Ammon's horn (tissue), 1 donor: ENCODE measurements at regions not wholly inside any gene's neighbourhood (a gene's known extent, or its start where the extent isn't known, plus 50 kb on each side); places are given as distances from the start of the nearest gene placed in this dataset.

Experiments
- DNase-seq: peaks from one replicate; pipeline ENCODE4 v3.0.0-alpha.2; 2016; ENCODE audit warnings: low spot score

DNA sequence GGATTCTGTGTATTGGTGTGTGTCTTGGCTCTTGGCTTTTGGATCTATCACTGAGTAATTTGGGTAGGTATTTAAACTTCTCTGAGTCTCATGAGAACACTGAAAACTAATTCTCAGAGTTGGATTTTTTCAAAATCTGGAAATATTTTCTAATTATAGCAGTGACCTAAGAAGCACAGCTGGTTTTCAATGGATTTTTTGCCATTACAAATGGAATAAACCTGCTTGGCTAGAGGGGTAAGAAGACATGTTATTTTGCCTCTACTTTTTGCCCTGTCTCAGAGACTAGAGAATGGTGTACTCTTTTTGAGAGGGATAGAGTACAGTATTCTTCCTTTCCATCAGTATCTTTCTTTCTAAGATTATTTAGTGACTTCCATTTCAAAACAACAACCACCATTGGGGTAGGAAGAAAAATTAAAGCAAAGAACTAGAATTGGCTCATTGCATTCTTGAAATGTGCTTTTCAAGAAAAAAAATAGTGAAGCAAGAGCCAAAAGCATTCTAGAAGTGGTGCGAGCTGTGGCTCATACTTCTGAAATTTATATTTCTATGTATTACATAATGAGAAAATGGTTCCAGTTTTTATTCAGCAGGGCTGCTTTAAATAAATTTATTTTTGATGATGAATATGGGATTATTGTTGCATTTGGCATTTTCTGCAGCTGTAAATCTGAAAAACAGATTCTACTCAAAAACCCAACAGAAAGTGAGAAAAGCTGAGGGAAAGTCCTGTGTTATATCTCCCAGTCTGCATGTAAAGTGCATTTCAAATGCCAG lies 850.2 kb upstream of the SLIT2 start:
- DNase-seq = no peak

DNA sequence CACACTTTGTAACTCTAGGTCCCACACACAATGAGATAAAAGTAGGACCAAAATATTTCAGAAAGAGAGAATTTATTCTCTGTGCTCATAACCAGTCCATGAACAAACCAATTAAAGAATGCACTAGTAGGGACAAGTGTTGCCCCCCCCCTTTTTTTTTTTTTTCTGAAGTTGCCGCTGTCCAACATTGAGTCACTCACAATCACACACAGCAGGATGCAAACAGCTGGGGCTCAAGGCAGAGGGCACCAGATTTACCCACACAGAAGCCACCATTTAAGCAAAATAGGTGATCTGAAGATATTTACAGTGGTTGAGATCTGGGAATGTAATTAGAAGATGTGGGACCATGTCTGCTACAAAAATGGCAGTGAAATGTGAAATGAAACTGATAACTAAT lies 850.9 kb upstream of the SLIT2 start:
- DNase-seq = no peak

DNA sequence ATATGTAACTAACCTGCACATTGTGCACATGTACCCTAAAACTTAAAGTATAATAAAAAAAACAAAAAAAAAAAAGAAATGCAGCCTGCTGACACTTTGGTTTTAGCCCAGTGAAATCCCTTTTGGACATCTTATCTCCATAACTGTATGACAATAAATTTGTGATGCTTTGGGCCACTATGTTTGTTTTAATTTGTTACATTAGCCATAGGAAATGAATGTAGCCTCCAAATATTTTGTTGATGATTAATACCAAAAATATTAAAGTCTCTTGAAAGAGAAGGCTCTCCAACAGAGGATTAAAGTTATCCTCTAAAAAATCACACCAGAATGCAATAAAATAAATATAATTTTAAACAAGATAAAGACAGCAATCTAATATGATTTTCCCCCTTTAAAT lies 852.7 kb upstream of the SLIT2 start:
- DNase-seq = no peak

DNA sequence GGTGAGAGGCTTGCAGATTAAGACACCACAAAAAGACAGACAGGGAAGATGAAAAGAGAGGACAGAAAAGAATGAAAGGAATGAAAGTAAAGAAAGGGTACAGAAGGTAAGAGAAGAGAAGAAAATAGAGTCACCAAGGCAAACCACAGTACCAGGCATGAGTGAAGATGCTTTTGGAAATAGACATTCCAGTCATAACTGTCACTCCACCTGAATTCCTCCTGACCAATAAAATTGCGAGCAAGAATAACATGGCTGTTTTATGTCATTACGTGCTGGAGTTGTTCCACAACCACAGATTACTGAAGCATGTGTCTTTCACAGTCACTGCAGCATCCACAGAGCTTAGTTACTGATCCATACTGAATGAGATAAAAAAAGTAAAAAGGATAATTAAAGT lies 864.9 kb upstream of the SLIT2 start:
- DNase-seq = no peak

DNA sequence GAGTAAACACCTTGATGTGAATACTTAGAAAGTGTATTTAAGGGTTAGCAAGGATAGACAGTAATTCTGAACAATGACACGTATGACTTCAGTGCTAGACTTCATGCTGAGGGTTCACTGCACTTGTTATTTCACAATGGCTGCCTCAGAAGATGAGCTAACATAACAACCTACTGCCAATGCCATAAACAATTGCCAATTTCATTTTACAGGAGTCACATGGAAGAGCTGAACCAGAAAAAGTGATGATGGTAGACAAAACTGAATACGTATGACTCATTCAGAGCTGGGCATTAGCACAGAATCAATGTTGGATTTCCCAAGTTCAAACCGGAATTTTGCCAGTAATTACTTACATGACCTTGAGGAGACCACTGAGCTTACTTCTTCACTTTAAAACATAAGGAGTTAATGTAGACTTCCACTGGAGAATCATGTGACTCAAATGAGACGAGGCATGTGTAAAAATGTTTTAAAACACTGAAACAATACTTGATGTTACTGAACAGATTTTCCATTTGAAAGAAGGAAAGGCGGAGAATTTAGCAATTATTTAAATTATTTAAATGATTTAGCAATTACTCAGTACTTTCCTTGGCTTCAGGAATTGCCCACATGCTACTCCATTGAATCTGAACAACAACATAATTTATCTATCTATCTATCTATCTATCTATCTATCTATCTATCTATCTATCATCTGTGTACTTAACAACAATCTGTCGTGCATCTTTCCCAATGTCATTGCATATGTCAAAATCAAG lies 868.5 kb upstream of the SLIT2 start:
- no peak for DNase-seq

DNA sequence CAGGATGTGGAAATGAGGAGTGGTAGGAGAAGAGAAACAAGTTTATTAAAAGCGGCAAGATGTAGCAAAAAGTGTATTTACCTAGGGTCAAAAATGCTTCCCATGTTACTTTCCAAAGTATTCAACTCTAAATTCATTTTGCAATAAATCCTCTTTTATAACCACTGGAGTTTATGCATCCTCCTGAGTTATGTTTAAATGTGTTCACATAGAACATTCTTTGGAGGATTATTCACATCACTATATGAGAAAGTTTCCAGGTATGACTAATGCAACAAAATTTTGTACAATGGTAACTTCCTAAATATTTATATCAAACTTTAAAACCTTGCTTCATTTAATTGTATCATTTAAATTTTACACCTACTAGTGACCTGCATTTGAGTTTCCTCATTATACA lies 870.6 kb upstream of the SLIT2 start:
- no peak for DNase-seq

DNA sequence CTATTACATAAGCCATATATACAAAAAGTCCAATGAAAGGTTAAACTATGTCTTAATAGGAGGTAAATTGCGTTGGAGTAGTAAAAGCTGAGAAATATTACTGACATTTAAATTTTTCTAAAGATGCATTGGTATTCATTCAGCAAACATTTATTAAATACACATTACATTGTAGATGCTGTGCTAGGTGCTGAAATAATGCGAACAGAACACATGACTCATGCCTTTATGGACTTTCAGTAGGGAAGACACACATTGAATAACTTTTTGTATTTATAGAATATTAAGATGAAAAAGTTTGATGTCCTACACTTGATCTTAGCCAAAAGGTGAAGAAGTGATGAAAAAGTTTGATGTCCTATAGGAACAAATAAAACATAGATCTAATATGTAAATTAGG lies 871.1 kb upstream of the SLIT2 start:
- DNase-seq = no peak

DNA sequence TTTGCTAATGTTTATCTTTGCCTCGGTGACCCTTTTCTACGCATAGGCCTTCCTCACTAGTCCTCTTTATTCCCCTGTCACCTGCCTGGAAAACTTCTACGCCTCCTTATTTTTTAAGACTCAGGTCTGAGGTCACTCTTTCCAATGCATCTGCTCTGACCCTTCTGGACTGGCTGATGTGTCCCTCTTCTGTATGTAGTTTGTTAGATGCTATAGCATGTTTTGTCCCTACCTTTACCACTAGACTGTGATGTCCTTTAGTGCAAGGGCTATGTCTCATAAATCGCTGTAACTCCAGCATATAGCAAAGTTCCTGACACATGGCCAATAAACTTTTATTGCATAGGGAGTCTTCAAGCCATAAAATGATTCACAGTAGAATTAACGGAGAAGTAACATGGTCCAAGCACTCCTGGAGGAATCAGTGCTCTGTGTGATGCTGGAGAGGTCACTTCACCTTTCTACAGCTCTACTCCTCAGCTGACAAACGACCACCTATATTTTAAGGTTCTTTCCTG lies 872.5 kb upstream of the SLIT2 start:
- no peak for DNase-seq

DNA sequence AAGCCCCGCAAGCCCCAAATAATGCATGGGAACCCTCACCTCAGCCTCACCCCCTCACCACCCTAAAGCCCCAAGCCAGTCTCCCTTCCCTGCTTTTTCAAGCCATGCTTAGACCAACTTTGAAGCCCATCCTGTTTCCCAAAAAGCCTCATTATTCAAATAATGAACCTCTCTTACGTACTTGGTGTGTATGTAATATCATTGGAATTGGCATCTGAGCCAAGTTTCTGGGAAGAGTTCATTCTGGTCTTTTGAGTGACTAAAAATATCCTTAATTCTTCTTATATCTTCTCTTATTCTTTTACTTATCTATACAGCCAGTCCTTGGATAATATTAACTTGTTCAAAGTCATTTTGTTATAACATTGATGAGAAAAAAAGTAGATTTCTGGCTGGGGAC lies 875.8 kb upstream of the SLIT2 start:
- DNase-seq = no peak

DNA sequence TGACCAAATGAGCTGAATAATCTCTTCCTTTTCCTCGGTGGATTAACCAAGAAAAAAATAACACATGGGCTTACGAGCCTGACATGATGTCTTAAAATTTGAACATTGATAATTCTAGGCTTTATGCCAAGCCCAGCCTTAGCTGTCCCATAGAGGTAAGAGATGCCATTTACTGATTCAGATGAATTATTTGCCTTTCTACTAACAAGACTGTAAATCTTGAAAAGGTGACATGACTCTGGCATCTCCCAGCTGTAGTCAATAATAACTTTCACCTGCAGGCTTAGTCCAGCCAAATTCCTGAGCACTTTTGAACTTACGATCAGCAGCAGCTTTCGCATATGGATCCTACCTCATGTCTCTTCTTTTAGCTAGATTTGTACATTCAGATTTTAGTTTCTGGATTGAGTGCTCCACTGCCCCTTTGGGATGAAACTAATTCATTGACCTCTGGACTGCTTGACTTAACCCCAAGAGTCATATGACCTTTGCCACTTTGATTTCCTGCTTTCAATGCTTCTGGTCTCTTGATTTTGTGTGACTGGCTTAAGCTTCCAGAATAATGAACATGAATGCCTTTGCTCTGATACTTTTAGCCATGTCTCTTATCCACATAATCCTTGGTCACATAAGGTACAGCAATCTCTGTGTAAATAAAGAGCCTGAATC lies 876.4 kb upstream of the SLIT2 start:
- DNase-seq = no peak

DNA sequence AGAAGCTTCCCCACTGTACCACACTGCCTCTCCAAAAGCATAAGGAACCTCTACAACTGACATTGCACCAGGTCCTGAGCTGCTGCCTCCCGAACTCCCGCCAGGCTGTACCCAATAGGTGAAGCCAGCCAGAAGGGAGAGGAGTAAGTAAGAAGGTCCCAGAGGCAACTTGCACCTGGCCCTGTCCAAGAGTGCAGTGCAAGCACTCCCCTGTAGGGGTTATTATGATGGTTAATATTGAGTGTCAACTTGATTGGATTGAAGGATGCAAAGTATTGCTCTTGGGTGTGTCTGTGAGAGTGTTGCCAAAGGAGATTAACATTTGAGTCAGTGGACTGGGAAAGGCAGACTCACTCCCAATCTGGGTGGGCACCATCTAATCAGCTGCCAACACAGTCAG lies 879.3 kb upstream of the SLIT2 start:
- DNase-seq = no peak

DNA sequence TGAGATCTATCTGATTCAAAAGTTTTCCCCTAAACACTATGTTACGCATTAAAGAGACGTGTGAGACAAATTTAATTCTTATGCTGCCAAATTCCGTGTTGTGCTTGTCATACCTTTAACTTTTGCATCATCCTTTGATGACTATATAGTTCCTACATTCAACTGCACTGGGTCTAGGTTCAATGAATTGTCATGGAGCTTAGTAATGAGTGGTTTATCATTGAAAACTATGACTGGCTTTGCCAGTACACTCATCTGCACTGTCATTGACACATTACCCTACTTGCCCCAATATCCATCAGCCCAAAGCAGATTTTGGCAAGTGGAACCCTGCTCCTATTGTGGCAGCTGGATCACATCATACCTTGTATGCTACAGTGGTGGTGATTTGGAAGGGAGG lies 882.9 kb upstream of the SLIT2 start:
- DNase-seq = no peak

DNA sequence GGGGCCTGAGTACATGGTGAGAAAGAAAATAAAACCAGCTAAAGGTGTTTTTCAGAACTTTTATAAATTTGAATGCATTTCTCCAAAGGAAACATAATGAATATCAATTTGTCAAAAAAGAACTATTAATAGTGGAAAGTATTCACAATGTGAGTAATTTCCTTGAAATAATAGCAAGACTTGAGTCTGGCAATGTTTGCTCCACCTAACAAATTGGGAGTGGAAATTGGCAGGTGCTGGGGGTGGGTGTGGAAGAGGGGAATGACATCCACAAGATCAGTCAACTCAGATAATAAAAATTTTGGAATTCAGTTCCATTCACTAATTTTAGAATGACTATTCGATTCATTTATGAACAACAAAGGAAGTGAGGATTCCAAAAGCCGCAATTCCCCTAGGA lies 884.8 kb upstream of the SLIT2 start:
- no peak for DNase-seq

DNA sequence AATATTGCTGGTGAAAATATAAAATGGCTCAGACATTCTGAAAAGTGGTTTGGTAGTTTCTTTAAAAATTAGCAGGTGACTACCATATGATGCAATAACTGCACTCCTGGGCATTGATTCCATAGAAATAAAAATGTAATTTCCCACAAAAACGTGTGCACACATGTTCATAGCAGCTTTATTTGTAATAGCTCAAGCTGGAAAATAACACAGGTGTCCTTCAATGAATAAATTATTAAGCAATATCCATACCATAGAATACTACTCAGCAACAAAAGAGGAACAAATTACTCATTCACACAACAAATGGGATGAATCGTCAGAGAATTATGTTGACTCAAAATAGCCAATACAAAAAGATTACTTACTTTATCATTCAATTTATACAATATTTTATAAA lies 893.7 kb upstream of the SLIT2 start:
- no peak for DNase-seq

DNA sequence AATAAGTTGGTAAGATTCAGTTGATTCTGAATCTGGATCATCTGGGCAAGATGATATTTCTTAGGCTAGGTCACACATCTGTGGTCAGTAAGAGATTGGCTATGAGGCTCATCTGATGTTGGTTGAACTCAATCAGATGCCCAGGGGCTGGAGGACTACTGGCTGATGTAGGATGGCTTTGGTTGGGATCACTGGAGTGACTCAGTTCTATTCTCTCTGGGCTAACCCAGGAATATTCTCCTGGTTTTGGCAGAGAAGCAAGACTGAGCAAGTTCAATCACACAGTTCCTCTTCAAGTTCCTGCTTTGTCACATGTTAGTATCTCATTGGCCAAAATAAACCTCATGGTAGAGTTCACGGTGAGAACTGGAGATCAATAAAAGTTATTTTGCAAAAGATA lies 902.3 kb upstream of the SLIT2 start:
- no peak for DNase-seq

DNA sequence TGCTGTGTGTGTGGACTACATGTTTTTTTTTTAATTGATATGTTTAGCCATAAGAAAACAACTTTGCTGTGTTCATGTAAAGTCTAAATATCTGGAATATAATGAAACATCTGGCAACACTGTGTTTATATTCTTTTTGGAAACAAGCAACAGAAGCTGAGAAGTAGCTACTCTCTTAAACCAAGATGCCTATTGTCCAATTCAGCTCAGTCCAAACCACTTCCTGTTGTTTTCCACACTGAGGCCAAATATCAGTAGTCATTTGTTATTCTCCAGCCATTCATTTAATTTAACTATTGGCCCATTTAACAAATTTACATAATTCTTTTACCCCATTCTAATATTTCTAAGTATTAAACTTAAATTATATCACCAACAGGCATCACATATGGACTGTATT lies 903.0 kb upstream of the SLIT2 start:
- no peak for DNase-seq

DNA sequence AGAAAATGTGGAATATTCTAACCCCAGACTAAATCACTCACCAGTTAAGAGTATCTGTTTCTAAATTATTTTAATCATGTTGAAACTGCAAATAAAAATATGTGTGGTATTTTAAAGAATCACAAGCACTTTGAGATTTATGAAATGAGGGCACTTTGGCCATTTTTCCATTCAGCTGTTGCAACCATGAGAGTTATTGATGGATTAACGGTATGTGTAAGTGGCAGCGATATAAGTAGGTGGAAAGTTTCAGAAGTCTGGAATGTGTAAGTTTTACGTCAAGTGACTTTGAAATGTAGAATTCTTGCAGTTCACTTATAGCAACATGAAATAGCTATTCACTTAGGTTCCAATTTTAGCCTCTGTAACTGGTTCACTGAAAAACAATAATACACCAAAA lies 905.1 kb upstream of the SLIT2 start:
- DNase-seq = no peak

DNA sequence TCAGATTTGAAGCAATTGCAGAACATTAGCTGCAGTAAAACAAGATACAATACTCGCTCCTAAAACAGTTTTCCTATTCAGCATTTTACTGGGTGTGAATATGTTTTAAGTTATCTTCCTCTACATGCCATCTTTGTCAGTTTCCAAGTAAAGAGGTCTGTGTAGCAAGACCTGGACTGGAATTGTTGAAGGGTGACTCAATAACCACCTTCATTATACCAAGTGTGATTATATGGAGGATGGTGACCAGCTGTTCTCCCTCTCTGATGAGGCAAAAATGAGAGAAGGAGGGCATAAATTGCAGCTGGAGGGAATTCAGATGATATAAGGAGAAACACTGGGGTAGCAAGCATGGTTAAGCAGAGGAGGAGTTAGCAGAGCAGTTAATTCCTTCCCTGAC lies 922.1 kb upstream of the SLIT2 start:
- DNase-seq = no peak

DNA sequence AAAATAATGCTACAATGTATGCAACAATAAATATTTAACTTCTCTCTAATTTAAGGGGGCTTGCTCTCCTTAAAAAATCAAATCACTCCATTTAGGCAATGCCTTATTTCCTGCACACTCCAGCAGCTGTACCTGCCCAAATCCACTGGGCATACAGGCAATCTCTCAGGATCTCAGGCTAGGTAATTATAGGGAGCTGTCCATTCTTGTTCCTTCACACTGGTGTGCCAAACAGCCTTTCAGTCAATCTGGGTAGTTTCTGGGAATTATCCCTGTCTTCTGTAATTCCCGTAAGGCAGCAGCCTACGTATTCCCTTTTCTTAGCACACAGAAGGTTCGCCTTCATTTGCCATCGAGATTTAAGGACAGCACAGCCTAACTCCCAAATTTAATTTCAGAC lies 922.6 kb upstream of the SLIT2 start:
- no peak for DNase-seq

DNA sequence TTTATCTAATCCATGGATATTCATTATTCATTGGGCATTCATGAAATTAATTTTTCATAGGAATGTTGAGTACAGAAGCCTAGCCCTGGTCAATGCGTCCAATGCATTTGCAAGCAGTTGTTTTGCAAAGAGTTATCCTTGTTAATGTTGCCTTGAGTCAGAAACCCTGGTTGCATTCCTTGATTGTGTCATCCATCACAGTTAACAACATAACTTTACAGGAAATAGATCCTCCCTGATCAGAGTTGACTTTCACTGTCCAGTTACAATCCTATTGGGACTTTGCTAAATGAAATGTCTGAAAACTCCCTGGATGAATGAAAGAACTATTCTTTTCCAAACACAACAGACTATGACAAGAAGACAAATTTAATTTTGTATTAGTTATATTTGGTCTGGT lies 924.3 kb upstream of the SLIT2 start:
- DNase-seq = no peak

DNA sequence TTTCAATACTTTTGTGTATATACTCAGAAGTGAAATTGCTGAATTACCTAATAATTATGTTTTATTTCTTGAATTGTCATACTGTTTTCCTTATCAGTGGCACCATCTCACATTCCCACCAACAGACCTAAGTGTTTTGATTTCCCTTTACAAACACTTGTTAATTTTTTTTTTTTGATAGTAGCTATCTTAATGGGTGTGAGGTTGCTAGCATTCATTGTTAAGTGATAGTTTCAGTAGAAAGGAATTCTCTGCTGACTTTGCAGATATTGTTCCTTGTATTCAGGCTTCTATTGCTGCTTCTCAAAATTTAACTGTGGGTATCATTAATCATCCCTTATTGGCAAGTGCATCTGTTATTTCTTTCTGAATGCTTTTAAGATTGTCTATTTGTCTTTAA lies 927.5 kb upstream of the SLIT2 start:
- no peak for DNase-seq

DNA sequence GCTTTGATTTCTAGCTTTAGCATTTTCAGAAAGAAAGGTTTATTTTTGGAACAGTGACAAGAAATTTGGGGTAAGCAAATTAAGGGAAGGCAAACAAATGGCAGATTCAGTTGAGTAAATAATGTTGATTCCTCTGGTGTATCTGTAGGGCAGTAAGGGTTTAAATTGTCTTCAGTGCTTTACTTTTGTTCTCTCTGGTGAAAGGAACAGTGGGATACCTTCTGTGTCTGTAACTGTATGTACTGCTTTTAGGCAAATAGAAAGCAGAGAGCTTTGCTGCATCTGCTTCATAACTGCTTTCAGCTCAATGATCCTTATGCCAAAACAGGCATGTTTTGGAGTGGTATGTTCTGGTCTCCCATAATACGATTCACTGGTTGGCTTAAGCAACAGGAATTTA lies 932.1 kb upstream of the SLIT2 start:
- DNase-seq = peak; percentile 2

DNA sequence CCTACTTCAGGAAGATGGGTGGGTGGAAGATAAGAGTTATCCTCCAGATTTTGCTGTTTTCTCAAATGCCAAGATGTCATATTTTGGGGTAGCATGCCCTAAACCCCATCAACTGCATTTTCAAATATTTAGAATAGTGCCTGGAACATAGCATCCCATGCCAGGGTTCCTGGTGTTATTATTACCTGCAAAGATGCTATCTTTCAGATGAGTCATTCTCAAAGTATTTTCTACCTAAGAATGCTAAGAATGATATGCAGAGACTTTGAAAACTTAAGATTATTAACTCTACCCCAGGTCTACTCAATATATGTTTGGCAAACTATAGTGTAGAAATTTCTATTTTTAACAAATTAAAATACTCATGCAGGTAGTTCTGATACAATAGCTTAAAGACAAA lies 934.3 kb upstream of the SLIT2 start:
- no peak for DNase-seq
